Mucosa of stomach (tissue), 1 donor: ENCODE measurements at regions not wholly inside any gene's neighbourhood (a gene's known extent, or its start where the extent isn't known, plus 50 kb on each side); places are given as distances from the start of the nearest gene placed in this dataset.

Experiments
- H3K27me3 ChIP-seq: one replicate; pipeline ENCODE4 v1.7.0; 2013; ENCODE audit warnings: mild to moderate bottlenecking, low read length; ENCODE audit not compliant: control insufficient read depth, insufficient read depth
- H3K36me3 ChIP-seq: one replicate; pipeline ENCODE4 v1.7.0; 2013; ENCODE audit warnings: low read length; ENCODE audit not compliant: control insufficient read depth, insufficient read depth
- H3K4me1 ChIP-seq: one replicate; pipeline ENCODE4 v1.7.0; 2013; ENCODE audit warnings: mild to moderate bottlenecking, low read length; ENCODE audit not compliant: control insufficient read depth, insufficient read depth
- H3K4me3 ChIP-seq: one replicate; pipeline ENCODE4 v1.7.0; 2013; ENCODE audit warnings: low read length
- H3K9ac ChIP-seq: one replicate; pipeline ENCODE4 v1.7.0; 2013; ENCODE audit warnings: mild to moderate bottlenecking, low read length, moderate library complexity
- H3K9me3 ChIP-seq: one replicate; pipeline ENCODE4 v1.7.0; 2013; ENCODE audit warnings: mild to moderate bottlenecking, low read length, moderate library complexity; ENCODE audit not compliant: control insufficient read depth
- donor health status: Pancreatic carcinoma.

DNA sequence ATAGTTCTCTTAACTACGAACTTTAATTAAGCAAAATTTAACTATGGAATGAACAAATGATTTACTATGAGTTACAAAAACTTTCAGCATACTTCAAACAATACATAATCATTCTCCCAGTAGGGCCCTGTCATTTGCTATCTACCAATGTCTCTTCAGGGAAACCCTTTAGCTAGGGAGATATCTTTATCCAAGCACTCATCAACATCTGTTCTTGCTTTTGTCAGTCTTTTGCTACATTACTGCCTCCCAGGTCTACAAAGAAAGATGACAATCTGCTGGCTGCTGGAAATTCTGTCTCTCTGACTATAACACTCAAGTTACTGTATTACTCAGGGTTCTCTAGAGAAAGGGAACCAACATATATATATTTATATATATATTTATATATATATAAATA is 1626.3 kb upstream of the CELF4 start:
- Histone ChIP-seq H3K9ac (no peak overlapping the region), H3K4me3 (no peak overlapping the region), H3K27me3 (no peaks in the 10 kb centered on the region), H3K4me1 (no peaks in the 10 kb centered on the region), H3K36me3 (no peaks in the 10 kb centered on the region), H3K9me3 (no peaks in the 10 kb centered on the region)

DNA sequence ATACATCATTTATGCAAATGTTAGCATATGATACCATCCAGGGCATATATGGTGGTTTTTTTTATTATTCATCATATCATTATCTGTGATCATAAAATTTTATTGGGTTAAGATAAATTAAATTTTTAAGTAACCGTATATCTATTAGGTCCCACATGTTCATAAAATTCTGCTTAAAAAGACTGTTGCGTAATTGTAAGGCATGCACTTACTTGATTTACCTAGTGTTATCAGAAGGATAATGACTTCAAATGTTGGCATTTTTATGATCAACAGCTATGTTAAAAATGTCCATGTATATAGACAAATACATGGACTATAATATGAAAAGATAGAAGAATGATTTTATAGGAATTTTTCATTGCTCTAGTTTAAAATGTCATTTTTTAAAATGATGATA is 1625.5 kb upstream of the CELF4 start:
- Histone ChIP-seq H3K36me3 (no peaks in the 10 kb centered on the region), H3K9me3 (no peaks in the 10 kb centered on the region), H3K9ac (no peak overlapping the region), H3K4me3 (no peak overlapping the region), H3K27me3 (no peaks in the 10 kb centered on the region), H3K4me1 (no peaks in the 10 kb centered on the region)

DNA sequence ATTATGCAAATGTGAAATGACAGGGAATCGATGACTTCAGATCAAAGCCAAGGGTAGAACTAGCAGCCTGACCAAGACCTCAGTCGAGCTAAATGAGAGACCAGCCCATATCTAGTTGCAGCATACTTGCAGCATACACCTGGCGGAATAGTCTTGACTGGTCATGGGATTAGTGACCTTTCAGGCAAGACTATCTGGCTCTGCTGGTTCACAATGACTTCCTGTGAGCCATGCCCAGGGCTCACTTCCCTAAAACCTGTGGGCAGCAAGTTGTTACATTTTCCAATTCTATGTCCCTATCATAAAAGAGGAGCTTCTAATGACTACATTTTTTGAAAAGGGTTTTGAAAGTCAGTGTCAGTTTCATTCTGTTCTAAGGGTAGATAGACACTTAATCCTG is 1624.9 kb upstream of the CELF4 start:
- Histone ChIP-seq H3K9ac (no peak overlapping the region), H3K27me3 (no peaks in the 10 kb centered on the region), H3K4me1 (no peaks in the 10 kb centered on the region), H3K36me3 (no peaks in the 10 kb centered on the region), H3K9me3 (no peaks in the 10 kb centered on the region), H3K4me3 (no peak overlapping the region)

DNA sequence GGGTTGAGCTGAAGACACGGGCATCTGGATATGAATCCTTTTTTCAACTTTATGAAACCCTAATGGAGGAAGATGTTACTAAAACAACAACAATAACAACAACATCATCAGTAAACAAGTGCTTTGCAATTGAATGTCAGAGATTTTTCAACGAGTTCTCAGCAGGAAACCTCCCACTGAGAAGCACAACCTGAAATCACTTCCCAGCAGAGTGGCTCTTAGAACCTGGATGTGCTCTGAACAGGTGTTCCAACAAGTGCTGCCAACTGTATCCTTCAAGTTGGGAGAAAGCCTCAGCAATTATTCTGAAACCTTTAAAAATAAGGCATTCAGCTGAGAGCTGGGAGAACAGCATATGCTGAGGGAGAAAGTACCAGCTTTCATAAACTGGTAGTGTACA is 1622.7 kb upstream of the CELF4 start:
- Histone ChIP-seq H3K36me3 (no peaks in the 10 kb centered on the region), H3K27me3 (no peaks in the 10 kb centered on the region), H3K4me1 (no peaks in the 10 kb centered on the region)

DNA sequence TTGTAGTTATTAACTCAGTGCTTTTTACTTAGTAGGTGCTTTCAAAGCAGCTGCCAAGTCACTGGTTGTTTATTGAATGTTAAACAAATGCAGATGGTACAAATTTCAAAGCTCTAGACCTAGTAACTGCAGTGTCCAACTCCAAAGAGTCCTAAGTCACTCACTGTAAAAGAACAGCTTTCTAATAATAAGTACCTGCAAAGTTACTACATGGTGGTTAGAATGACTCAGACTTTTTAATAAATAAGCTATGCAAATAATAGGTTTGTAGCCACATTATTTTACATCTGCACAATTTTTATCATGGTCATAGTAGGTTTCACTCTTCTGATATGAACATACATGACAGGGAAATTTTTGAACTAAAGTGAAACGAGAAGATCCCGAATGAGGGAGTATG is 1620.4 kb upstream of the CELF4 start:
- H3K36me3 ChIP-seq, result no peaks in the 10 kb centered on the region
- no peak overlapping the region for H3K9ac ChIP-seq
- no peaks in the 10 kb centered on the region for H3K27me3 ChIP-seq

More for the DNA sequence above, 1622.7 kb upstream of the CELF4 start:
- Histone ChIP-seq H3K9ac (no peak overlapping the region), H3K9me3 (no peaks in the 10 kb centered on the region), H3K4me3 (no peak overlapping the region)

DNA sequence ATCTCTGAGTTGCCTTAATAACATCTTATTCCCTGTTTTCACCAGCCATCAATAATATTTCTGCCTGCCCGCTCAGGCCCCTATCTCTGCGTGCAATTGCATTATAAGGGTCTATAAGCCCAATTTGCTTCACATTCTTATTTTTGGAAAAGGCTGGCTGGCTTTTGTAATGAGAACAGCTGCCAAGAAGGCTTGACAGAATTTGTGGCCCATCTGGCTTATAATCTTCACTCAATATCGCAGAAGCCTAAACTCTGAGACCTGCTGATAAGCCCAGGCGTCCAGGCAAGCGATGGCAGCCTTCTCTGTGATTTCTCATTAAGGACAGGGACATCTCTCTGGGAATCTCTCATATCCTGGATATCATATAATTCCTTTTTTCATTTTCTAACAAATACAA is 1618.6 kb upstream of the CELF4 start:
- no peaks in the 10 kb centered on the region for H3K4me1 ChIP-seq
- H3K27me3 ChIP-seq, result no peaks in the 10 kb centered on the region
- no peak overlapping the region for H3K4me3 ChIP-seq
- H3K9me3 ChIP-seq, result no peaks in the 10 kb centered on the region
- H3K9ac ChIP-seq, result no peak overlapping the region
- H3K36me3 ChIP-seq, result no peaks in the 10 kb centered on the region

More for the DNA sequence above, 1620.4 kb upstream of the CELF4 start:
- Histone ChIP-seq H3K9me3 (no peaks in the 10 kb centered on the region), H3K4me1 (no peaks in the 10 kb centered on the region), H3K4me3 (no peak overlapping the region)

DNA sequence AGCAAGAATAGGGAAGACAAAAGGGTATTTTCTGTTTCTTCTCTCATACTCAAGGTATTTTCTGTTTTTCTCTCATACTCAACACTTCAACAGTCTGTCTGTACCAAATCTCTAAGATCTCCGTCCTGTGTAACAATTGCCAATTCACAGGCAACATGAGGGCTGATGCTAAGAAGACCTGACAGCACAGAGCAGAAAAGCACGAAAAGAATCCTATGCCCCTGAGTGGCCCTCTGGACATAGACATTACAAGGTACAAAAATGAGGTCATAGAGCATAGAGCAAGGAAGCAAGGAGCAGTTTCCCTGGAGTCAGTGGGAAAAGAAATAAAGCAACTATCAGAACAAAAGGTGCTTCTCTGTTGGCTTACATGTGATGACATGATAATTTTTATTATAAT is 1612.6 kb upstream of the CELF4 start:
- H3K4me1 ChIP-seq, result no peaks in the 10 kb centered on the region
- H3K9me3 ChIP-seq, result no peaks in the 10 kb centered on the region
- H3K36me3 ChIP-seq, result no peaks in the 10 kb centered on the region
- H3K9ac ChIP-seq, result no peak overlapping the region
- no peaks in the 10 kb centered on the region for H3K27me3 ChIP-seq
- H3K4me3 ChIP-seq, result no peak overlapping the region

DNA sequence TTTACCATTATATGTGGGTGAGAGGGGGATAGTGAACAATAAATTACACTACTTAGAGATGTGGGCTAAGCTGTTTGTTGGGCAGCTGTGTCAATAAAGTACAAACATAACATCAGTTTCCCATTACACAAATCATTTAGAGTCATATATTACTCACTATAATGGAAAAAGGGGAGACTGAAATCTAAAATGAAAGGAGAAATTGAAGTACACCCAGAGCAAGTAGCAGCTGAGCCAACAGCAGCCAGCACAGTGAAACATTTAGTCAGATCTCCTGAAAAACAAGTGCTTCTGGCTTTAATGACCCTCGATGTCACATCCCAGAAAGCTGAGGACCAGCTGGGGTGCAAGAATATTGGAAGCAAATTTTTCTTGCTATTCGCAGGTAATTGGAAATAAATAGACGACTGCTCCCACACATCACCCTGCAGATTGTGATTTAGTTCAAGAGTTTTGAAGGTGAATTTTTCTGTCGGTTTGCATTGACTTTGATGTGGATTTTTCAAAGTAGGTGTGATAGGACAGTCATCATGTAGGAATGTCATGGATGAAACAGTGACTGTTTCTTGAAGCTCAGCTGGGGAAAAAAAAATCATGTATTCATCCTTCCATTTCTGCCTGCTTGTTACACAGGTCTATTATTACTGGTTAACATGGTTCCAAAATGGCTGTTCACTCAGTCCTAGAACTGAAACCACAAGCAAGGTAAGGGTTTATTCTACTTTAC is 1607.3 kb upstream of the CELF4 start:
- Histone ChIP-seq H3K9ac (no peak overlapping the region), H3K4me3 (no peak overlapping the region), H3K4me1 (no peaks in the 10 kb centered on the region), H3K27me3 (no peaks in the 10 kb centered on the region), H3K36me3 (no peaks in the 10 kb centered on the region), H3K9me3 (no peaks in the 10 kb centered on the region)

DNA sequence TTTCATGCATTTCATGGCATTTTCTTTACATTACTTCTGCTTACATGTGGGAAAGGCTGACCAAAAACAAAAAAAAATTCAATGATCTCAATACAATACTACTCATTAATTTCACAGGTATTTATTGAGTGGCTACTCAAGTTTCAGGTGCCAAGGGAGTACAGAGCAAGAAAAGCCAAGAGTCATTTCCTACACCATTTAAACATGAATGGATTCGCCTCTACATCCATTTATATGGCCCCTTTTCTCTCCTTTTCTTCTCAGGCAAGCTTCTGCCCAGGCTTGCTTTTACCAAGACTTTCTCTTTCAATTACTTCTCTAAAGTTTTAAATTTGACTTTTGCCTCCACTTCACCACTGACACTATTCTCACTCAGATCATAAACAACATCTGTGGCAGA is 1603.1 kb upstream of the CELF4 start:
- Histone ChIP-seq H3K9ac (no peak overlapping the region), H3K27me3 (no peaks in the 10 kb centered on the region), H3K36me3 (no peaks in the 10 kb centered on the region)

DNA sequence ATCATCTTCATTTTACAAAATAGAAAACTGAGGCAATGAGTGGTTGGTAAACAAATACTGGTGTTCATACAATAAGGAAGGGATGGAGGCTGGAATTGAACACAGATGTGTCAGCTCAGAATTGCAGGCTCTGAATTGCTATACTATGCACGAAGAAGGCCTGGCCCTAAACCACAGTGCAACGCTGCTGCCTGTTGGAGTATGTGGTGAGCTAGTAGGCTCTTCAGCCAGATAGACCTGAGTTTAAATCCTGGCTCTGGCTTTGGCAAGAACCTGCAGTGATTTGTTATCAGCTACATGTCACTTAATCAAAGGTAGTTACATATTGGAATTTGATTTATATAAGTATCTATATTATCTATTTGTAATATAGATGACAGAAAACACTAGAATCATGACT is 1602.4 kb upstream of the CELF4 start:
- Histone ChIP-seq H3K4me1 (no peaks in the 10 kb centered on the region), H3K27me3 (no peaks in the 10 kb centered on the region), H3K4me3 (no peak overlapping the region), H3K9me3 (no peaks in the 10 kb centered on the region), H3K9ac (no peak overlapping the region), H3K36me3 (no peaks in the 10 kb centered on the region)

More for the DNA sequence above, 1603.1 kb upstream of the CELF4 start:
- Histone ChIP-seq H3K9me3 (no peaks in the 10 kb centered on the region), H3K4me3 (no peak overlapping the region), H3K4me1 (no peaks in the 10 kb centered on the region)

DNA sequence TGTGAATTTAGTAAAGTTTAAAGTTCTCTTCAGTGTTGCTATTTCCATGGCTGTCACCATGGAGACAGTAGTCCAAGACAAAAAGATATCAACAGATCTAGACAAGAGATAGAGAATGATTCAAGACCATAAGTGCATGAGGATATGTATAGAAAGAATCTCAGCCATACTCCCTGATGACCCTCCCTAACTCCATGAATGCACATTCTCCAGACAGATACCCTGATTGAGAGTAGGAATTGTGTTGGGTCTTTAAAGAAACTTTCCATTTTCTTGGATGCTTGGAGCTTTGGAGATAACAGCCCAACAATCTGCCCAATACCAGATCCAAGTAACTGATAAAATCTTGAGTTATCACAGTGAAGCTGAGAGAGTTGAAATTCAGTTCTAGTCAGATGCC is 1601.2 kb upstream of the CELF4 start:
- Histone ChIP-seq H3K9me3 (no peaks in the 10 kb centered on the region), H3K4me1 (no peaks in the 10 kb centered on the region), H3K9ac (no peak overlapping the region), H3K27me3 (no peaks in the 10 kb centered on the region), H3K36me3 (no peaks in the 10 kb centered on the region), H3K4me3 (no peak overlapping the region)

DNA sequence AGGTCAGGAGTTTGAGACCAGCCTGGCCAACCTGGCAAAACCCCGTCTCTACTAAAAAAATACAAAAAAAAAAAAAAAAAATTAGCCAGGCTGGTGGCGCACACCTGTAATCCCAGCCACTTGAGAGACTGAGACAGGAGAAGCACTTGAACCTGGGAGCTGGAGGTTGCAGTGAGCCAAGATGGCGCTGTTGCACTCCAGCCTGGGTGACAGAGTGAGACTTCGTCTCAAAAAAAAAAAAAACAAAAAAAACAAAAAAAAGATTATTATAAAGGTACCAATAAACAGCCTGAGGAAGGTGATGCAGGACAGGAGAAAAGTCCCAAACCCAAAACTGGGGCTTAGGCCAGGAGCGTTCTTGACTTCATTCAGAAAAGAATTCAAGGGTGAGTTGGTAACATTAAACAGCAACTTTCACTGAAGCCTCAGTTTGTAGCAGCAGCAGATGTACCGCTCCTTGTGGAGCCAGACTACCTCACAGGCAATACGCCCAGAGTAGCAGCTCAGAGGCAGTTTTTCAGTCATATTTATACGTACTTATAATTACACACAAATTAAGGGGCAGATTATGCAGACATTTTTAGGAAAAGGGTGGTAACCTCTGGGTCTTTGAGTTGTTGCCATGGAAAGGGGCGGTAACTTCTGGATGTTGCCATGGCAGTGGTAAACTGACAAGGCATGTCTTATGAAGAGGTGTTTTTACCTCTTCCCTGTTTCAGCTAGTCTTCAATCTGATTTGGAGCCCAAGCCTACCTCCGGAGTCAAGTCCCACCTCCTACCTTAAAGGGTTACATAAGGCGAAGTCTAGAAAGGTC is 1596.6 kb upstream of the CELF4 start:
- Histone ChIP-seq H3K27me3 (no peaks in the 10 kb centered on the region), H3K4me1 (no peaks in the 10 kb centered on the region), H3K9me3 (no peaks in the 10 kb centered on the region), H3K9ac (no peak overlapping the region), H3K36me3 (no peaks in the 10 kb centered on the region), H3K4me3 (no peak overlapping the region)
